Superior temporal gyrus (tissue), 1 donor: ENCODE measurements at regions not wholly inside any gene's neighbourhood (a gene's known extent, or its start where the extent isn't known, plus 50 kb on each side); places are given as distances from the start of the nearest gene placed in this dataset.

ENCODE experiments used
- DNase-seq: peaks from one replicate; pipeline ENCODE4 v3.0.0-alpha.2; 2016; ENCODE audit errors: extremely low spot score

DNA sequence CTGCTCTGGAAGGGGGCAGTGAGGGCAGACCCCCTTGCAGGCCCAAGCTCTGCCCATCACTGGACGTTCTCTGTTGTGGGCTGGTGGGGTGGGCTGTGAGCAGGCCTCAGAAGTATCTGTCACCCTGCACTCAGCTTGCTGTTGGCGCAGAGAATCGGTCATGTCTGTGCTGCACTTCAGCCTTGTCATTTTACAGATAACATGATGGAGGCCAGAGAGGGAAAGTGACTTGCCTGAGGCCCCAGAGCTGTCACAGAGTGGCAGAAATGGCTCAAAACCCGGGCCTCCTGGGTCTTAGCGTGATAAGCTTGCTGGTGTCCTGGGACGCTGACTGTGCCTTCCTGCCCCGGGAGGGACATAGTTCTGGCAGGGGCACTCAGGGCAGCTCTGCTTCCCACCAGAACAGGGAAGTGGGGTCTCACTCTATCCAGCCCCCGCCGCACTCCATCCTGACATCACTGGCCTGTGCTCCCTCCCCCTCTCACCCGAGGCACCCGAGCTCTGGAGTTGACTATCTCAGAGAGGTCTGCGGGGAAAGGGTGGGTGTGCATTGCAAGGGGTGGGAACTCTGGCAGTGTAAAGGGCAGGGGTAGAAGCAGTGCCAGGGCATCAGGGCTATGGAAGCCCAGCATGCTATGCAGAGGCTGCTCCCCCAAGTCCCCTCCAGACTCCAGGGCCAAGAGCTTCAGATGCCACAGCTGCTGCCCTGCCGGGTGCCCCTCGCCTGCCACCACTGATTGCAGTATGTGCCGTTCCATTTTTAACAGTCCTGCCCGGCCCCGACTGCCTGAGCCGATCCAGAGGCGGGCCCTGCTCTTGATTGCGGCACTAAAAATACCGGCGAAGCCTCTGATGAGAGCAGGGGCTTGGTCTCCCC lies 50.4 kb upstream of the NECTIN1 start:
- DNase-seq: no peak
